Hematopoietic multipotent progenitor cell treated with erythropoietin and hydrocortisone succinate and interleukin-3 and kit ligand, for 4 days (in vitro differentiated cells): ENCODE measurements at regions not wholly inside any gene's neighbourhood (a gene's known extent, or its start where the extent isn't known, plus 50 kb on each side); places are given as distances from the start of the nearest gene placed in this dataset.
A peak's percentile ranks its signal among the peaks of the same experiment; 100 is the strongest.
"Not testable (repeated sequence)": the region's sequence is repeated elsewhere in the genome, so short reads cannot be mapped to it uniquely, and the experiment has no call there.

Experiments
- DNase-seq: peaks from one replicate; pipeline ENCODE4 v3.0.0-alpha.2; 2015

DNA sequence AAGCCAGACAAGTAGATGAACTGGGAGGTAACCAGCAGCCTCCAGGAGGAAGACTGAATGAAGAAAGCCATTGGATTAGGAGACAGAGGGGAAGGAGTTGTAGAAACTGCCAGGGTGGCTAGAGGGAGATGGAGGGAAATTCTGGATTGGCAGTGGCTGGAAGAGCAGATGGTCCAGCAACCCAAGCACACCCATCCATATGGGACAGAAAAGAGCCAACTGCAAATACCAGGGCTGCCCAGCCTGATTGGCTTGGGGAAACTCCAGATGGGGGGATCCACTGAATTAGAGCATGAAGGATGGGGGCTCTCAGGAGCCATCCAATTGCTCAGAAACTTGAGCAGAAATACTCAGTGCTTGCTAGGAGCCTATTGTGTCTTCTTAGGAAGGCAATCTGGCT is 173.5 kb upstream of the EPB41L3 start:
- DNase-seq: no peak

DNA sequence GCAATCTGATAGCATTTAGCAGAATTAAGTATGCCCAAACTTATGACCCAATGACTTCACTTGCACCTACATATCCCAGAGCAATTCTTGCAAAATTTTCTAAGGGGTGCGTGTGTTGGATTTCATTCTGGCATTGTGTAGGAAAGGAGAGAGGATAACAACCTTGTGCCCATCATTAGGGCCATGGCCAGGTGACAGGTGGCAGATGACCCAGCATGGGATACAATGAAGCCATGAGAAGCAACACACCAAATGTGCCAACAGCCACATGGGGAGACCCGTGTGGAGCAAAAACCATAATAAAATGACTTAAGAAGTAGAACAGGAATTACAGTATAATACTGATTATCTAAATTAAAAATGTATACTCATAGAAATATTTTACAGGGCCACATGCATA is 166.9 kb upstream of the EPB41L3 start:
- no peak for DNase-seq

DNA sequence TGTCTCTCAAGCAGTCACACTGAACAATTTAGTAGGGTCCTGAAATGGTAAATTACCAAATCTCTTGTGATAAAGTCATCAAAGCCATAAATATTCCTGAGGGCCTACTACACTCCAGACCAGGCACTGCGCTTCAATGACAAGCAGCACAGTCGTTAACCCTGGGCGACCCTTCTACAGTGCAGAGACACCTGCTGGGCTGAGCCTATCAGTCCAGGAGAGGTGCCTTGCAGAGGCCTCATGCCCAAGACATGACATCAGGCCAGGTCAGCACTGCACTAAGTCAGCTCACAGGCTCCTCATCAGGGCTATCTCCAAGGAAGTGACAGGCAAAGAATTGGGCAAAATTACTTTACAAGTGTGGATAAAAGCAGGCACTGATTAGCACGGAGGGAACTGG is 166.4 kb upstream of the EPB41L3 start:
- no peak for DNase-seq

DNA sequence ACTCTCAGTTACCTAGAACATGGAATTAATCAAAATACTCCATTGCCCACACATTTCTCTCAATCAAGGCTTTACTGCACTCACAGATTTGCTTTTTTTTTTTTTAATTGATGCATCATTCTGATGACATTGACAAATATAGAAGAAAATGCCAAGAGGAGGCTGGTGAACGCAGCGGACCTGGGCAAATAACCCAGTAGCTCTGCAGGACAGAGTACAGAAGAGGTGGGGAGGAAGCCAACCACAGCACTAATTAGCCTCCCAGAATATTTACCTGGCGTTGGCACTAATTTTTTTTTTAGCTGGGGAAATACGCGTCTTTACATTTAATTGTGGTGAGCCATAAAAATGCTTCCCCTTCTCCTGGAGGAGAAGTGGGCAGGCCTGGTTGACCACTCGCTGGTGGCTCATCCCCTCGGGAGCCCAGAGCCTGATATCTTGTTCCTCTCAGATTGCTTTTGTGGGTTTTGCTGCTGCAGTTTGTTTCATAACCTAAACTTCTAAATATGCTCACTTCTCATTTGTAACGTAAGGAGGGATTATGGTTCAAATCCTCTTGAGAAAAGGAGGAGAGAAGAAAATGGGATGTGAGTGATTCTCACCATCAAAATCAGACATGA is 165.8 kb upstream of the EPB41L3 start:
- DNase-seq: peak; percentile 3

DNA sequence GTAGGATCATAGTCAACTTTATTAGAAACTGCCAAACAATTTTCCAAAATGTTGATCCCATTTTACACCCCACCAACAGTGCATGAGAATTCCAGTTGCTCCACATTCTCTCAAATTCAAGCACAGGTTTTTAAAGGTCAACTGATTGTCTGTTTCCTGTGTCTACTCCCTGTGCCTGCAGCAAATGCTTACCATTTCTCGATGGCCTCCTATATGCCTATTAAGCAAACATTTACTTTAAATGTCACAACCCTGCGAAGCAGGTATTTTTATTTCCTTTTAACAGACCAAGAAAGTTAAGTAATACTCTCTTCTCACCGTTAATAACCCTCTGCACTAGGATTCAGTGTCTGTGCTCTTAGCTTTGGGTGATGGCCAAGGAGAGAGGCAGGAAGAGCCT is 163.8 kb upstream of the EPB41L3 start:
- DNase-seq: no peak

DNA sequence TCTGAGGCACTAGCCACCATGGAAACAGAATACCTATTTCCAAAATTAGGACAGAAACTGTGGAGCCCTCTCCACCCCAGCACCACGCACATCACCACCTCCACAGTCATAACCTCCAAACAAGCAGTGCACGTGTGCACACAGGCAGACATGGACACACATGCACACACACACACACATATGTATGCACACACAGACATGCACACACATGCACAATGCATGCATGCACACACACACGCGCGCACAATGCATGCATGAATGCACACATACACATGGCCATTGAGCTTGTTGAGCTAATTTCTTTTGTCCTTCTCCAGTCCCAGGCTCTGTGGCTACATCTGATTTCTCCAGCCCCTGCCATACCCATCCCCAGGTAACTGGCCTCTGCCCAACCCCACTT is 161.6 kb upstream of the EPB41L3 start:
- DNase-seq: no peak

DNA sequence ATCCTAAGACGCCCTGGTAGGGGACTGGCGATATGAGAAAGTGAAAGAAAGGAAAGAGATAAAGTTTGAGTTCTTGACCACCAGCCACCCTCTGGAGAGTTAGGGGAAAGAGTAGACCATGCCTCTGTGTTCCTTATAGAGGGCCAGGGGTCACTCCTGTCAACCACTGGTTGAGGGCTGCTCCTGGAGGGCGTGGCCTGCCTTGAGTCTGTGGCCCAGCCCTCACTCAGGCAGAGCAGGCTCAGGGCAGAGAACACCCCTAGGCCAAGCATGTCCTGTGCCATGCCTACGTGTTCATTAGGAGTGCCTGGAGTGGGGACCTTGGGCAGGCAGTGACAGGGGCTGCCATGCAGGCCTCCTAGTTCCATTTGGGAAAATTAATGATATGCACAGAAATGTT is 161.1 kb upstream of the EPB41L3 start:
- no peak for DNase-seq

DNA sequence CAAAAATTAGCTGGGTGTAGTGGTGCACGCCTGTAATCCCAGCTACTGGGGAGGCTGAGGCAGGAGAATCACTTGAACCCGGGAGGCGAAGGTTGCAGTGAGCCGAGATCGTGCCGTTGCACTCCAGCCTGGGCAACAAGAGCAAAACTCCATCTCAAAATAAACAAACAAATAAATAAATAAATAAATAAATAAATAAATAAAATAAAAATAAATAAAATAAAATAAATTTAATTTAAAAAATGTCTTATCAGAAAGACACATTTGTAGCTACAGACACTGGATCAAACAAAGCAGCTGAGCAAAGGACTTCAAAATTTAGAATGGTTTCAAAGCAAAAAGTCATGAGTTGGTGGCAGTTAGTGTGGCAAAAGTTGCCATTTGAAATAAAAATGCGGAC is 158.2 kb upstream of the EPB41L3 start:
- not testable (repeated sequence) for DNase-seq

DNA sequence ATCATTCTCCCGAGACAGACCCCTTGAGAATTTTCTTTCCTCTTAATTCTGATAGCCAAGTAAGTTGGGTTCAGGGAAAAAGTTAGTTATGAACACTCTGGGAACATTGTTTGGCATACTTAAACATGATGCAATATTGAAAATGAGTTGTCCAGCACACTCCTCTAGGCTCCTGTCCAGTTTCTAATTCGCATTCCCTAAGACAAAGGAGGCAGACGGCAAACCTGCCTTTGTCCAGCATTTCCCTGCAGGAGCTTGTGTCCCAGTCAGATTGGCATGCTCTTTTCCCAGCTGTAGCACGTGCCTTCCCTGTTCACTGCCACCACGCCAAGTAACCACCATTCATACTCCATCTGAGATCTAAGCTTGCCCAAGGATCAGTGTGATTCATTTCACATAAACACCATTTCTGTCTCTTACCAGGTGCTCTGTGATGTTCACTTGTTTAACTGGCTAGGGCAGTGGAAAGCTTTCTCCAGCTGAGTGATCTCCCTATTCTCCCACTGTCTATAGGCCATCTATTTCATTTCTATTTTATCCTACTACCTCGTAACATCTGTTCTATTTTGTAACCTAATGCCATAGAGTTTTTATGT is 150.0 kb upstream of the EPB41L3 start:
- DNase-seq: no peak

DNA sequence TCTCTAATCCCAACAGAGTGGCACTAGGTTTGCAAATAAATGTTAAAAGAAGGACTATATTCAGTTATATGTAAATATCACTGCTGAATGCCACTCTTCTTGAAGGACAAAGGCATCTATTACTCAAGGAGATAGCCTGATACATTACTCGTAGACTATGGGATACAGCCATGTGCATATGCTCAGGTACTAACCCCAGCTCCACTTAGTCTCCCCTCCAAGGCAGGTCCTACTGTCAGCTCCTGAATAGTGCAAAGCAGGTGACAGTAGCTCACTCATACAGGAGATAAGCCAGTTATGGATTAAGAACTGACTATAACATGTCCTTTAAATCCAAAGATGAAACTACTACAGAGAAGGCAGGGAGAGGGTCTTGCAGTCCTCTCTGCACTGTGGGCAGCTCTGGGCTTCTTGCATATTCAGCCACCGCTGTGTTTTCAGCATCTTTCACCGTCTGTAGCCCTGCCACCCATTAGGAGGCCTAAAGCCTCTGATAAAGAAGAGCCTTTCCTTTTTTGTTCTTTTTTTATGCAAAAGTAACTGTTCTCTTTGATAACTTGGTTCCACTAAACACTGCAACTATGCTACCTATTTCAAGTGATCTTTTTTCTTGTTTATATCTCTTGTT is 135.1 kb upstream of the EPB41L3 start:
- DNase-seq: no peak

DNA sequence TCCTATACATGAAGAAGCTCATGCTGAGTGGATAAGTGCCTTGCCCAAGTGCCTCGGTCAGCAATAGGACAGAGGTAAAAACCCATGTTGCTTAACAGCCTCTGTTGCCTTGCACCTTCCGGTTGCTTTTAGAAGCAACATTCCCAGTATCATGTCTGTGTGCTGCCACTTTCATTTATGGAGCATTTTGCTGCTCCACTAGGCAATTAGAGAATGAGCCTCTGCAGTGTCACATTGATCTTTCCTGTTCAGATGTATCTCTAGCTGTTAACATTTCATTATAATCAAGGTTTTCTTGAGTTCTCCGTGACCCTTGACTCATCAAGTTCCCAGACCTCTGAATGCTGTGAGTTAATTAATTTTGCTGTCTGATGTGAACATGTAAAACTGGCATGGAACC is 134.5 kb upstream of the EPB41L3 start:
- no peak for DNase-seq

DNA sequence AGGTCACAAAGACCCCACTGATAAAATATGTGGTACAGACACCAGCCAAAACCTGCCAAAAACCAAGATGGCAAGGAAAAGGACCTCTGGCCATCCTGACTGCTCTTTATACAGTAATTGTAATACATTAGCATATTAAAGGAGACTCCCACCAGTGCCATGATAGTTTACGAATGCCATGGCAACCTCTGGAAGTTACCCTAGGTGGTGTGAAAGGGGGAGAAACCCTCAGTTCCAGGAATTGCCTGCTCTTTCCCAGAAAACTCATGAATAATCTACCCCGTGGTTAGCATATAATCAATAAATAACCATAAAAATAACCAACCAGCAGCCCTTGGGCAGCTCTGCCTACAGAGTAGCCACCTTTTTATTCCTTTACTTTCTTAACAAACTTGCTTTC is 129.8 kb upstream of the EPB41L3 start:
- DNase-seq: no peak

DNA sequence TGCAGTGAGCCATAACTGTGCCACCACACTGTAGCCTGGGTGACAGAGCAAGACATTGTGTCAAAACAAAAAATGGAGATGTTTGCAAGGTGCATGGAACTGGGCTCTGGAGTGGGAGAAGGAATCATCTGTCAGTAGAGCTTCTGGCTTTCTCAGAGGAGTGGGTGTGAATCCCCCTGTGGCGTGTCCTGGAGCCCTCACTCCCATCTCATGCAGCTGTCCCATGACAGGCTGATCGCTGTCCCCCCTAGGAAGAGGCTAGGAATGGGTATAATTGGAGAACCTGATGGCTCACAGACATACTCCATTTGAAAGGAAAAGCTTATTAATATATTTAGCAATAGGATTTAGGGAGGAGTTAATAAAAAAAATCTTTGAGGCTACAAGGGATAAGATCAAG is 125.8 kb upstream of the EPB41L3 start:
- DNase-seq: no peak

DNA sequence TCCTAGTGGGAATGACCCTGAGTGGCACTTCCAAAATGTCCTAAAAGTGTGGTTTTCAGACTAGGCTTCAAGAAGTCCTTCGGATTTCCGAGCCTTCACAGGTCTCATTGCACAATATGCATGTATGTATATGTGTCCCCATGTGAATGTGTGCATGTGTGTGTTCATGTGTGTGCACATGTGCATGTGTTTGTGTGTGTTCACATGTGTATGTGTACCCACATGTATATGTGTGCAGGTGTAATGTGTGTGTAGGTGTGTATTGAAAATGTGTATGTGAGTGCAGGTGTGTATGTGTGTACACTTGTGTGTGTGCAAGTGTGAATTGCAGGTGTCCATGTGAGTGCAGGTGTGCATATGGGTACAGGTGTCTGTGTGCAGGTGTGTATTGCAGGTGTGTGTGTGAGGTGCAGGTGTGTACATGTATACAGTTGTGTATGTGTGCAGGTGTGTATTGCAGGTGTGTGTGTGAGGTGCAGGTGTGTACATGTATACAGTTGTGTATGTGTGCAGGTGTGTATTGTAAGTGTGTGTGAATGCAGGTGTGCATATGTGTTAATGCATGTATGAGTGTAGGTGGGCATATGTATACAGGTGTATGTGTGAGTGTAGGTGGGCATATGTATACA is 124.4 kb upstream of the EPB41L3 start:
- DNase-seq: no peak

DNA sequence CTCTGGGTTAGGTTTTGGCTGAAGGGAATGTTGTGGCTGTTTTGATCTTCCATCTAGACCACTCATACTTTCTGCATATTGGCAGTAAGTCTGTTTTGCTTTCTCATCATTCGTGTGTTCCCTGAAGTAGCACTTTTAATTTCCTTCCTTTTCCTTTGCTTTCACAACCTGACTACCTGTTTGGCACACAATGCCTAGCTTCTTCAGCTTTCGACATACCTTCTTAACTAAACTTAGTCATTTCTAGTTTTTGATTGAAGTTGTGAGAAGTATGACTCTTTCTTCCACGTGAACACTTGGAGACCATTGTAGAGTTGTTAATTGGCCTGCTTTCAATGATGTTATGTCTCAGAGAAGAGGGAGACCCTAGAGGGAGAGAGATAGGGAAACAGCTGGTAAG is 123.6 kb upstream of the EPB41L3 start:
- no peak for DNase-seq

DNA sequence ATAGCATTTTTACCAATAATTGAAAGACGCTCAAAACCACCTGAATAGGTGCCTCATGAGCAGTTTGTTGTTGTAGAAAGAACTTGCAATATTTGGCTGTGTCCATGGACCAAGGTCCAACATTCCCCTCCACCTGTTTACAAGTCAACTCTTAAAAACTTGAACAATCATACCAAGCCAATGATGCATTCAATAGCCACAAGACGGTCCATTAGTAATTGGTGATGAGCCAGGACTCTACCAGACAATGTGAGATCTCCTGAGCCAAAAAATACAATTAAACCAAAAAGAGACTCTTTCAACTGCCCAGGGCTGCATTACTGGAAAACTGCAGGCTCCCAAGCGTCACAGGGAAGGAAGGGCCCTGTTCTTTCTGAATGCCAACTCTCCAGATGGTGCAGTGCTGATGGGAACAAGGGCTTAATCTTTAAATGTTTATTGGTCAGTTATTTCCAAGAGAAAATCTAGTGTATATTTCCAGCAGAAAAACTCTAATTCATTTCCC is 118.8 kb upstream of the EPB41L3 start:
- no peak for DNase-seq

DNA sequence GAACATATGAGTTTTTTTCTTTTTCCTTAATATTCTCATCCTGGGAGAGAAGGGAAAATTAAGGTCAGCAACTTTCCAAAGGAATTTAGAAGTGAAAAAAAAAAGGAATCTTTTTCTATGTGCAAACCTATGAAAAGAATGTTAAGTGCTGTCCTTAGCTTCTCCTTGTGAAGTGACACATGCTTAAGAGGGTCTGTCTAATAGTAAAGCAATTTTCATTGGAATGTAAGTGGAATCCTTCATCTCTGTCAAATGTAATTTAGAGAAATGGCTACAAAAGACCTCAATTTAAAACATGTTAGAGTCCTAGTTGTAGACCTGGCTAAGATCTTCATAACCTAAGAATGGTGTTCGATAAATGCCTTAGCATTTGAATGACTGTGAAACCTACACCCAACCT is 117.4 kb upstream of the EPB41L3 start:
- DNase-seq: no peak

DNA sequence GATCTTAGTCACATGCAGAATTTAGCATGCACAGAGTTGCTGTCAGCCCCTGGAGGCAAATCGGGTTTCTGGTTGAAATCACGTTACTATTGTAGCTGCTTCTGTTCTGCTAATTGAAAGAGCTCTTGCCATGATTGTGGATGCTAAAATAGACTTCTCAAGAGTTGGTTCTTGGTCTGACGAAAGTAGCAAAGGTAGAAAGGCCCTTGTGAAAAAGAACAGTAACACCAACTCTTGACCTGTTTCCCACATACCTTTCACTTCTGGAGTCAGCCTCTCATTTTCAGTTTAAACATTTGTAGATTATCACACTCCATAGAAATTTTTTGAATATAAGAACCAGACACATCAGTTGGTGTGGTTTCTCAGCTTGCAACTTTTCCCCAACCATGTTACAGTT is 110.0 kb upstream of the EPB41L3 start:
- DNase-seq: no peak

DNA sequence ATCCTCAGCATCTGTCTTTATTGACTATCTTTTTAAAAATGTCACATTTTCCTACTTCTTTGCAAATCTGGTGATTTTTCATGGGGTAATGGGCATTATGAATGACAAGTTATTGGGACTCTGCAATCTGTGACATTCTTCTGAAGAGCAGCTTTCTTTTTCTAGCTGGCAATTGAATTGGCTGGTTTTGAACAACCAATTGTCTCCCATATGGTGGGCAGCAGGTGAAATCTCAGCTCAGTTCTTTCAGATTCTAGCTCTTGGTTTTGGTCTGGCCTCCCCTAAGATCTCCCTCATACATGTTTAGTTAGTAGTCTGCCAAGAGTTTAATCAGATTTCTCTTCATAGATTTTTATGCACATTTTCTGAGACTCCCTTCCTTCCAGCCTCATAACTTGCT is 107.9 kb upstream of the EPB41L3 start:
- DNase-seq: no peak

DNA sequence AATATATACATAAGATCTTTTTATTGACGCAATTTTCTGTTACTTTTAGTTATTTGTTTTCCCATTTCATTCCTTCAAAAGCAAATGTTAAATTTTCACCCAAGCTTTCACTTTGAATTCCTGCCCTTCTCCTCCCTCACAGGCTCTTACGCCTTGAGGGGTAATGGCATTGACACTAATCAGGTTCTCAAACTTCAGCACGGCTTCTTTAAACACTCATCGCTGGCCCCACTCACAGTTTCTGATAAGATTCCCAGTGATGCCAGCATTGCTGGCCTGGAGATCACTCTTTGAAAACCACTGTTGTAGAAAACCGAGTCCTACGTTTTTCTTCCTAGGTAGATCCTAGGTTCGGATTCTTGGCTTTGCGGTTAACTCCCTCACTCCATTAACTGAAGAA is 105.6 kb upstream of the EPB41L3 start:
- no peak for DNase-seq

DNA sequence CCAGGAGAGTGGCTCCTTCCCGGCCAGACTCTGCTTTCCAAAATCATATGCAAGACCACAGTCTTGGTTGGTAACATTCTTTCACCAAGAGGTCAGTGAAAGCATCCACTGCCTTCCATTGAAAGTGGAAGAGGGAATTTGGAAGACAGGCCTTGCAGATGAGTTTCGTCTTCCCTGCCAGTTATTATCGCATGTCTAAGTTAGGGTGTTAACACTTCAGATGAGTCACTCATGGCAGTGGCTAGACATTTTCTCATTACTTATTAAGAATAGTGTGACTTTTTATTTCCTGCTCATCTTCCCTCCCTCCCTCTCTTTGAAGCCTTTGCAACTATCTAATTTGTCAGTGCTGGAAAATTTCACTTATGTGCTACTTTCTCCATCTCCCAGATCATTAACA is 102.9 kb upstream of the EPB41L3 start:
- no peak for DNase-seq

DNA sequence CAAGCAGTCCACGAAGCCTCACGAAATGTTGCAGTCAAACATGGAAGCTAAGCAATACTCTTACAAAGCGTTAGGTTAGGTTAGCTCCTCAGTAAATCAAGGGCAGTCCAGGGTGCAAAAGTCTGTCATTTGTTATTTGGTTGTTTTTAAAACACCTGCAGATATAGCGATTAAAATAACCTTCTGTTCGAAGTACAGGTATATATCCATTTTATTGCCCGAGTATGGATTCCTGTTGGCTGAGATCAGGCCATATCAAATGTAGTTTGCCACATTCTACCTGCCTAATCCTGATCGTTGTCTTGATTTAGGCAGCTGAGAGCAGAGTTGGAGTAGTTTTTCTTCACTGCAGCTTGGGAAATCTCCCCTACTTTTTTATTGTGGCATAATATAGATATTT is 99.5 kb upstream of the EPB41L3 start:
- DNase-seq: no peak

DNA sequence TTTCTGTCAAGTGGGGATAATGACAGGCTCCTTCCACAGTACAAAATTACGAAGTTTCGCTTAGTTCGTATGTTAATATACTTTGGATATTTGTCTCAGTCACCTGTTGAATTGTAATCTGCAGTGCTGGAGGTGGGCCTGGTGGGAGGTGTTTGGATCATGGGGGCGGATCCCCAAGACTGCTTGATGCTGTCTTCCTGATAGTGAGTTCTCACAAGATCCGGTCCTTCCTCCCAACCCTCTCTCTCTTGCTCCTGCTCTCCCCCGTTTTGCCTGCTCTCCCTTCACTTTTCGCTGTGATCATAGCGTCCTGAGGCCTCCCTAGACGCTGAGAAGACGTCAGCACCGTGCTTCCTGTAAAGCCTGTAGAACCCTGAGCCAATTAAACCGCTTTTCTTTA is 97.1 kb upstream of the EPB41L3 start:
- no peak for DNase-seq

DNA sequence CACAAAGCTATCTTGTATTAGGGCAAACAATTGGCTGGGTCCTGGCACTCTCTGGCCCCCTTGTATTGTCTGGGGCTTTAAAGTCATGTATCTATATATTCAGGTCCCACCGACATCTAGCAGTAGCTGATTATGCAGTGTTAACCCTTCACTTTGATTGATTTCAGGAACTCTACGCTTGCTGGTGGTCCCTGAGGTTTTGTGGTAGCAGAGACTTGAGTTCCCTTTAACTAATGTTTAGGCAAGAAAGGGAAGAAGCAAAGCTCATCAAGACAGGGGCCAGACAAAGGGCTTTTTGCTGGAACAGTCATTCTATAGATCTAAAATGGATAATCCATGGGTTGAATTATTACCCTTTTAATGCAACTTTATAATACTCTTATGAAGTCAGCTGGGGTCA is 95.3 kb upstream of the EPB41L3 start:
- DNase-seq: peak; percentile 13
